HS-5 (cell line): ENCODE measurements at regions not wholly inside any gene's neighbourhood (a gene's known extent, or its start where the extent isn't known, plus 50 kb on each side); places are given as distances from the start of the nearest gene placed in this dataset.
"Not testable (repeated sequence)": the region's sequence is repeated elsewhere in the genome, so short reads cannot be mapped to it uniquely, and the experiment has no call there.

Source experiments
- DNase-seq: peaks from one replicate; pipeline ENCODE4 v3.0.0-alpha.2; 2012; ENCODE audit warnings: low read depth

DNA sequence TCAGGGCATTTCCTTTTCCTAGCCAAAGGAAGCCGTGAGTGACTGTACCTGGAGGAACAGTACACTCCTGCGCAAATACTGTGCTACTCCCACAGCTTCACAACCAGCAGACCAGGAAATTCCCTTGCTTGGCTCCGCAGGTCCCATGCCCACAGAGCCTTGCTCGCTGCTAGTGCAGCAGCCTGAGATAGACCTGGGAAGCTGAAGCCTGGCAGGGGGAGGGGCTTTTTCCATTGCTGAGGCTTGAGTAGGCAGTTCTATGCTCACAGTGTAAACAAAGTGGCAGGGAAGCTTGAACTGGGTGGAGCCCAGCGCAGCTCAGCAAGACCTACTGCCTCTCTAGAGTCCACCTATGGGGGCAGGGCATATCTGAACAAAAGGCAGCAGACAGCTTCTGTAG lies 291.2 kb downstream of the HGF start:
- no peak for DNase-seq

DNA sequence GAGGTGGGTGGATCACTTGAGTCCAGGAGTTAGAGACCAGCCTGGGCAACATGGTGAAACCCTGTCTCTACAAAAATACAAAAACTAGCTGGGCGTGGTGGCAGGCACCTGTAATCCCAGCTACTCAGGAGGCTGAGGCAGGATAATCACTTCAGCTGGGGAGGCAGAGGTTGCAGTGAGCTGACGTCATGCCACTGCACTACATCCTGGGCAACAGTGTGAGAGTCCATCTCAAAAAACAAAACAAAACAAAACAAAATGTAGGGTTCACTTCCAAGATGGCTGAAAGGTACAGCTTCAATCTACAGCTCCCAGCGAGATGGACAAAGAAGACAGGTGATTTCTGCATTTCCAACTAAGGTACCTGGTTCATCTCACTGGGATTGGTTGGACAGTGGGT lies 291.6 kb downstream of the HGF start:
- DNase-seq = not testable (repeated sequence)

DNA sequence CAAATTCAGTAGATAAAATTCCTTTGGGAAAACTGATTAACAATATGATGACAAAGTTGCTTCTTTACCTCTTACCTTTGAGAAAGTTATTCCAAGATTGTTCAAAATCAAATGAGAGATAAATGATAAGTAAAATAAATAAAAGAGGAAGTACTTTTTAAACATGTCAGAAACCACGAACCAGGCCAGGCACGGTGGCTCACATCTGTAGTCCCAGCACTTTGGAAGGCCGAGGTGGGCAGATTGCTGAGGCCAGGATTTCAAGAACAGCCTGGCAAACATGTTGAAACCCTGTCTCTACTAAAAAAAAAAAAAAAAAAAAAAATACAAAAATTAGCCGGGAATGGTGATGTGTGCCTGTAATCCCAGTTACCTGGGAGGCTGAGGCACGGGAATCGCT lies 296.6 kb downstream of the HGF start:
- no peak for DNase-seq

DNA sequence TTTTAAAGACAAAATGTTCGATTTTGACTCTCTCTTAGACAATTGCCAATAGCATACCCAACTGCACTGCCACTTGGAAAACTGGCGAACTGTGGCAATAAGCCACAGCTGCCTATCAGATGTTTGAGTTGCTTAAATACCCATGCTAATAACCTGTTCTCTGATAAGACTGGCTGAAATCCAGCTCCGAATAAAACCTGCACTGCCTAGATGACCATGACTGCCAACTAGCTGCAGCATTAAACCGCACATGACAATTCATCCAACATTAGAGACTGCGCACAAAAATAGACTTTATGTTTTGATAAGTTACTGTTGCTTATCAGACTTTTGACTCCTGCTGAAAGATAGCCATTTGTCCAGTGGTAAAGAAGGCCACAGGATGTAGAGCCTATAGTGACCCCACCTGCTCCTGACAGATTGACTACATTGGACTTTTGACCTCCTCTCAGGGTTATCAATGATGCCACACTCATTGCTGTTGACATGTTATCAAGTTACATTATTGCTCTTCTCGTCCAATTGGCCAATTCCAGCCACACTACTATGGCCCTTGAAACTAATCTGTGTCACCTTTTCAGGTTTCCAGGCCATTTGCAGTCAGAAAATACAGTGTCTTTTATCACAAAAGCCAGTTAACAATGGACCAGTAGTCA lies 299.0 kb downstream of the HGF start:
- DNase-seq = no peak

DNA sequence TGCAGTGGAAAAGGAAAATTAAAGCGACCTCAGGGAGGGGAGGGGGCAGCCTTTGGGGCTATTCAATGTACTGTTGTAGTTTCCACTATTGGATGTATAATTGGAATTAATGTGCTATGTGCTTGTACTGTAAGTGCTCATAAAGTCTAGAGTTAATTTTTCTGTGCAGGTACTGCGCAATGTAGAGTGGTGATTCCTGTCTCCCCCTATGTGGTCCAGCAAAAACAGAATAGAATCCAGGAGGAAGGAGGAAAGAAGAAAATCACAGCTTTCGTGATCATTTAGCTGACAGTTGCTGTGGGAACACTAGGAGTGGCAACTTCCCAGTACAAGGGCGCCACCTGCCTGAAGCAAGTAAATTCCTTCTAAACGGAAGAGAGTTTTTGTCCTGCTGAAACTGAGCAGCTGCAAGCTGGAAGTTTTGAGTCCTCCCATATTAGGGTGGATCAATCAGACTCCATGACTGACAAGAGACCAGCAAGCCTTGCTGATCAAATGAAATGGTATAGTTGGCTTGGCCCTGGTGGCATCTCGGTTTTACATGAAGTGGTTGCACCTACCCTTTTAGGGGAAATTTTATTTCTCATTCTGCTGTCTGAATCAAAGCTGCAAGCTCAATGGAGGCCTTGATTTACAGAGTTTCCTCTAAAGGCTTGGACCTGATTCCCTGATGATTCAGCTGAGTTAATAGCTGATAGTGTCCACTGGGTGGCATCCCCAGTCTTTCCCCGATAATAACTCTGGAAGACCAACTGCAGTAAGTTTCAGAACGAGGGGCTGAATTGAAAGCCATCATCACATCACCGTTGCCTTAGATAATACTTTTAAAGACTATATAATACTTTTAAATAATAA lies 299.8 kb downstream of the HGF start:
- no peak for DNase-seq

DNA sequence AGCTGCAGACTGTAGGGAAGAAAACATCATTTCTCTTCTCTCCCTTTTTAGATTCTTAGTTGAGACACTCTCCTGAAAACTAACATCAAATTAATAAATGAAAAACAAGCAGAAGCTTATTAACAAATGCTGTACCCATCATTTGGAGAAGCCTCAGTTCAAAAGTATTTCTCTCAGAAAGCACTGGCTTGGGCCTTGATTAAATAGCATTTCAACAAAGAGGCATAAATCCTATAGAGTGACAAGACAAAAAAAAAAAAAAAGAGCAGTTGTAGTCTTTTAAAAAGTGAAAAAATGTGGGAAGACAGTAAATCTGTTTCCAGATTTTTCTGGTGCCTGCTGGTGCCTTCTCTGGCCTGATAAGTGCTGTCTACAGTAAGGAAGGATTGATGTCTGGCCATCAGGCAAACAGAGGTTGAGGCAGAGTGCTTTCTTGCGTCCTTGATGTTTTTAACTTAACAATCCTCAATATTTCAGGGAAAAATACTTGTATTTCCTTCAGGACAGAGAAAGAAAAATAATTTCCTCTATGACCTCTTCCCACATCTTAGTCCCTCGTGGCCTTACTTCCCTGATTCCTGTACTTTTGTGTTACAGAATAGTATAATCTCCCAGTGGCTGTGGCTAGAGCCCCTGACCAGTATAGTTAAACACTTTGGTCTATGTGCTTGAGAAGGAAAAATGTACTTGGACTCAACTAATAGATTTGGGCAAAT lies 300.5 kb downstream of the HGF start:
- DNase-seq = no peak

DNA sequence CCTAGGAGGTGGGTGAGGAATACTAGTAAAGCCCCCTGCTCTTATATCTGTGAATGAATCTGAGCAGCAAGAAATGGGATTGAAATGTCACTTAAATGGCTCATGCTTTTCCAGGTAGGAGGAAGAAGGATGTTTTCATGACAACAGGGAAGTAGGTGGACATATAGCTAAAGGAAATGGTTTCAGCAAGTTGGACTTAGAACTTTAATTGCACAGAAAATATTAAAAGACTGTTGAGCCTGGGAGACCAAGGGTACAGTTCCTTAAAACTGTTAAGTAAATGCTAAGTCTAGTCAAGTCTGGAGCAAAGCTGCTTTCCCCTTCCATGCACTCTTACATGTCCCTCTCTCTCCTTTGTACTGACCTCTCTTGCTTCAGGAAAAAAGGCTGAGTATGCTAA lies 301.3 kb downstream of the HGF start:
- DNase-seq = no peak

DNA sequence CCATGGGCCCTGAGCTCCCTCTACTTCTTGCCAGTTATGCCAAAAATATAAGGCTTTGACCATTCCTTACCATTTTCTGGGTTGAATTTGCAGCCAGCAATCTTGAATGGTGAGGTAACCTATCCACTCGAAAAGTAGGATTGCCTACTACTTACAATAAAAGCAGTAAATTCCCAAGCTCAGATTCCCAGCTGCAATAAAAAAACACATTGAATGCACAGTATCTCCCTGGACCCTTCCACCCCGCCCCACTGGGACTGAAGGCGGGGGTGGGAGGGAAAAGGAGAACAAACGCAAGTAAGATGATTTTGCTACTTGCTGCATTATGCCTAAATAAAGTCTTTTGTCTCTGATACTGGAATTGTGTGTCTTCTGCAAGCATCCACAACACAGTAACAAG lies 301.9 kb downstream of the HGF start:
- no peak for DNase-seq

DNA sequence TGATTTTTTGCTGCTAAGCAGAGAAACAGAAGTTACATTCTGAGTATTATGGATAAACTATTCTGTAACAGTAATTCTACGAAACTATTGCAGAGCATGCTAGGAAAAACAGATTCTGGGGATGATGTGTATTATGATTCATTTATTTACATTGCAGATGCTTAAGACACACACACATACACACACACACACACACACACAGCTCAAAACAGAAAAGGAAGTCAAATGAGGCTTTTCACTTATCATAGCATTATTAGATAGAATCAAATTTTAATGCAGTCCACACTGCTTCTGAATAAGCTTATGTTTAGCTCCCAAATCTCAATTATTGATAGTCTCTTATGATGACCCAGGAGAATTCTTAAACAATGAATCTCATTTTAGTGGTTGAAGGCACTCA lies 307.2 kb downstream of the HGF start:
- no peak for DNase-seq

DNA sequence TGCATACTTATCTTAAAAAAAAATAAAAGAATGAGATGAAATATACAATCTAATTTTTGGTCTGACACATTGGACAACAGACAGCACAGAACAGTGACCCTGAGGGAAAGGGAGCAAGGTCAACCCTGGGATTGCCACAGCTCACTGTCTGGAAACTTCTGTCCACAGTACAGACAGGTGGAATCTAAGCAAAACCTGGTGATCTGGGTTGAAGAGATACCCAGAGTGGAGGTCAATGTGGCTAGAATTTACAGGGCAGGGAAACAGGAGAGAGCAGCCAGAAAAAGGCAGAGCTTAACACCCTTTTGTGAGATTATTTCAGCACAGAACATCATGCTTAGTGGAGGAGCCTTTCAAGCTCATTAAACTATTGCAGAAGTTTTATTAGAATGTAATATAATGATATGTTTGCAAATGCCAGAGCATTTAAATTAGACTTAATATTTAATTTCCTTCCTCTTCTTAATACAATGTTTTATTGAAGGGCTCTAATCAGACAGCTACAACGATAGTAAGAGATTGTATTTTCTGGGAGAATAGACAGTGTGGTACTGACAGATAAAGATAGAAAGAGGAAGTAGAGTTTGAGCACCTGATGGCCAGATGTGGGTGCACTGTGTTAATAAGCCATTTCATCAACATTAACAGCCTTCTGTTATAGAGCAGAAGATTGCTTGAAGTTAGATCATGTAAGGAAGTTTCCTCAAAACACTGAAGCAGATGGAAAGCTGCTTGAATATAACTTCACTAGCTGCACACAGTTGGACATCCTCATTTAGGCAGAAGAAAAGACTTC lies 309.4 kb downstream of the HGF start:
- no peak for DNase-seq

DNA sequence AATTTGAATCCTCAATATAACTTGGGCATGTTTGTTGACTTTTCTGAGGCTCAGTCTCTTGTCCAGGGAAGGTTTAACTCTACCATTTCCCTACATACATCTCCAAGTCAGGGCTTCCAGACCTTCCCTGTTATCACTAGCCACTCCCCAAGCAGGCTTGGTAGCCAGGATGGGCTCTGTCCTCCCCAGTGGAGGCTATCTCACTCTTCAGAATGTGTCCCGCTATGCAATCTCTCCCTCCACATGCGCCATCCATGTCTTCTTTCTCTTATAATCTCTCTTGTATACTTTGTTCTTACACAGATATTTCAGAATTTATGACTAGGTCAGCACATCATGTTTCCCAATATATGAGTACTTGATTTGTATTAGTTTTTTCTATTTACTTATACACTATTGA lies 310.4 kb downstream of the HGF start:
- DNase-seq = no peak

DNA sequence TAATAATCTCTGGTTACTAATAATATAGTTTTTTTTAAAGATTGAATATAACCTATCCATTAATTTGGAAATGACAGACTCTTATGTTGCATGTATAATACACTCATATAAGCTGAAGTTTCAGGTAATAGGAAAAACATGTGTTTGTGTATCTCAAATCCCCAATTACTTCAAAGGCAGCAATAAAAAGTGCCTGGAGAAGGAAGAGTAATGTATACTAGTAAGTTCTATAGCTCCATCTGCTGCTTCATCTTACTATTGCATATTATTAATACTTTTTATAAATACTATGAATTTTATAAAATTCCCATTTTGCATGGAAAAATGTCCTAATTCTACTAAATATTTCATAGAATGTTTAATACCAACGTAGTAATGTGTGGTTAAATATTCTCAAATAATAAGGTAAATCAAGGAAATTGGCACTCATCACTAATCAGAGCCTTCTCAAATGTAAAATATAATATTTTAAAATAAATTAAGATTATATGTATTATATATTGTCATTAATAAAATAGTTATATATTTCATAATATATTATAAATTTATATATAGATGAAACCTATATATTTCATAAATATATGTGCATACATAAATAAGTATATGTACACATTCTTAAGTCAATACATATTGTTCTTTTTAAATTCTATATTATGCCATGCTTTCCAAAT lies 311.9 kb downstream of the HGF start:
- no peak for DNase-seq

DNA sequence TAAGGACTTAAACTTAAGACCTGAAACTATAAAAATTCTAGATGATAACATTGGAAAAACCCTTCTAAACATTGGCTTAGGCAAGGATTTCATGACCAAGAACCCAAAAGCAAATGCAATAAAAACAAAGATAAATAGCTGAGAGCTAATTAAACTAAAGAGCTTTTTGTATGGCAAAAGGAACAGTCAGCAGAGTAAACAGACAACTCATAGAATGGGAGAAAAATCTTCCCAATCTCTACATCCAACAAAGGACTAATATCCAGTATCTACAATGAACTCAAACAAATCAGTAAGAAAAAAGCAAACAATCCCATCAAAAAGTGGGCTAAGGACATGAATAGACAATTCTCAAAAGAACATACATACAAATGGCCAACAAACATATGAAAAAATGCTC lies 316.1 kb downstream of the HGF start:
- DNase-seq = not testable (repeated sequence)

DNA sequence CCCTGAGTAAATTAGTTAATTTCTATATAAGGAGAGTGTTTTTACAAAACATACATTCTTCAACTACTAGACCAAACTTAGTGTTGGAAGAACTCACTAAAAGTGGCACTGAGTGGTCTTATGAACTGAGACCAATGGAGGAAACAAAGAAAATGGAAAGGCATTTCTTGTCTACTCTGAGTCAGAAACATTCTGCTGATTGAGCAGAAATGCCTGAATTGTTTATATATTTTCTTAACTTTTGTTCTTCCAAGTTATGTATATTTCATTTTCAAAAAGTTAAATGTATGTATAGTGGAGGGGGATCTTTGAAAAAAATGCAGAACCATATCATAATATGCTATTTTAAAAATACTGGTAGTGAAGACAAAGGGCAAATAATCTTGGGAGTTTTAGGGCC lies 320.7 kb downstream of the HGF start:
- no peak for DNase-seq

DNA sequence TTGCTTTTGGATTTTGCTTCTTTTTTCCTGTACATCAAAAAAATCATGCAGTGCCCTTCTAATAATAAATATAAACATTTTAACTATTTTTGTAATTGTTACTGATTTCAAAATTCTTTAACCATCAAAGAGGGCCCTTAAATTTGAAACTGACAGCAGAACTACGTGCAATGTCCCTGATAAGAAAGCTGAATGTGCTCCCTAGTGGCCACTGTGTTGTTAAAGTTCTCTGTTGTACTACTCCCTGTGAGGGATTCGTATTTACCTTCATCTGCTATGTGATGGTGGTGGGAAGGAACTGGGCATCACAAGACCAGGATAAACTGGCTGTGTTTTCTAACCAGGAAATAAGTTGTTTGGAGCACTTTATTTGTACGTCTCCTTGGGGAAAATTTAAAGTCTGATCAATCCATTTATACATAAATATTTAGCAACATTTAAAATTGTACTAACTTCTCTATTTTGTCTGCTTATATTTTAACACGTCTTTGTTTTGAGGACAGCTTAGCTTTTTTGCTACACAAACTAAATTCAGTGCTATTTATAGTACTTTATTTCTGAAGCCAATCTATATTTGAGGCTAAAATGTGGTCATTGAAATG lies 322.4 kb downstream of the HGF start:
- no peak for DNase-seq

DNA sequence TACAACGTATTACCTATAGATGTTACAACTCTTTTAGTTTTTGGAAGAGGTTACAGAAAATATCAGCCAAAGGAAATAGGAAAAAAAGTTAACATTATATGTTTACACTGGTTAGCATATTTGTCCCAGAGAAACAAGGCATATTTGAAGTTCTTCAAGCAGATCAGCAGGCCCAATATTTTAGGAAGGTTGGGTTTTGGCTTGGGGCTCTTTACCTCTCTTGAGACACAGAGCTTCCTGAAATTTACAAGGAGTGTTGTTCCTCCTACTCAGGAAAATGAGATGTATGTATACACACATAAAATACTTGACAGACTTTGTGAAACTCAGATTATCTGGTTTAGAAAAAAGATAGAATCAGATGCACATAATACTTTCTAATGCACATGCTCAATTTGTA lies 323.6 kb downstream of the HGF start:
- no peak for DNase-seq

DNA sequence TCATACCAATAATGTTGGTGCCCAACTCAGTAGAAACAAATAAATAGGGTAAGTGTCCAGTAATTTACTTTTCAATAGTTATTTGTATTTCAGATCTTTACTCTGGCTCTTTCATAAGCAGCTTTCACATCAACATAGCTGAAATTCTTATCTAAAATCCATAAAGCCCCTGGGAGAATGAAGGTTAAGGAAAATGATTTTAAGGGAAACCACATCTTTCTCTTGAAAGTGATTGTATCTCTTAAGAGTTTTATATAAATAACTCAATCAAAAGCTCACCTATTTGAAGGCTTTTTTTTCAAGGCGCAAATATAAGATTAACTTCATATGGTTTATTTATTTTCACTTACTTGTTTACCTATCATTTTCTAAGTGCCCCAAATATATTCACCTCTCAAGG lies 324.4 kb downstream of the HGF start:
- DNase-seq = no peak

DNA sequence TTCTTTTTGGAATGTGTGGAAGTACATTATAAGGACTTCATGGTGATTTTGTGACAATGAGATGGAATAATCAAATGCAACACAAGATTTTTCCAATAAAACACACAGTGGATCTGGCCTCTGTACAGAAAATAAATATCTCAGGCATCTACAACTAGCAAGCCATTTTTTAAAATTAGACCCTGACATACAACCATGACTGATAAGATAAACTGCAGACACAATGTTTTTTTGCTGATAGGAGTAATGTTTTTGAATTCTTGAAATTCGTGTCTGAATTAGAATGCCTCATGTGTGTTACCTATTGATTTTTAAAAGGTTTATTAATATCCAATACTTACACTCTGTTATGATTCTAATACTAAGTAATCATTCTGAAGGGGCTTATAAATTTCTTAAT lies 328.1 kb downstream of the HGF start:
- DNase-seq = no peak

DNA sequence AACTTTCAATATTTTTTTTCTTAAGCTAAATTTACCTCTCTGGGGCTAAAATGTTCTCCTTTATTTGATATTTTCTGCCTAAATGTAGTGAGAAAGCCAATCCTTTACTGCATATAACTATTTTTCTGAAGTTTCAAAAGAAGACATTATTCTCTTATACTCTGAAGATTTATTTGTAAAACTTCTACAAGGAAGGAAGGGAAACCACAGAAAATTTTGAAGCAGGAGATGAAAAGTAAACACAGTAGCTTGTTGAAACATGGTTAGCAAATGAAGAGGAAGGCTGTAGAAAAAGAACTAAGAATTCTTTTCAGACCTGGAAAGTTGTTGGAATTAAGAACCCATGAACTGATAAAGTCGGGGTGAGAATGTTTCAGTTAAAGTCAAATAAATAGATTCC lies 330.3 kb downstream of the HGF start:
- no peak for DNase-seq

DNA sequence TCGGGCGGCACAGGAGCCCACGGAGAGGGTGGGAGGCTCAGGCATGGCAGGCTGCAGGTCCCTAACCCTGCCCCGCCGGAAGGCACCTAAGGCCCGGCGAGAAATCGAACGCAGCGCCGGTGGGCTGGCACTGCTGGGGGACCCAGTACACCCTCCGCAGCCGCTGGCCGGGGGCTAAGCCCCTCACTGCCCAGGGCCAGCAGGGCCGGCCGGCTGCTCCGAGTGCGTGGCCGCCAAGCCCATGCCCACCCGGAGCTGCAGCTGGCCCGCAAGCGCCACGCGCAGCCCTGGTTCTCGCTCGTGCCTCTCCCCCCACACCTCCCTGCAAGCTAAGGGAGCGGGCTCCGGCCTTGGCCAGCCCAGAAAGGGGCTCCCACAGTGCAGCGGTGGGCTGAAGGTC lies 332.7 kb downstream of the HGF start:
- DNase-seq = not testable (repeated sequence)

DNA sequence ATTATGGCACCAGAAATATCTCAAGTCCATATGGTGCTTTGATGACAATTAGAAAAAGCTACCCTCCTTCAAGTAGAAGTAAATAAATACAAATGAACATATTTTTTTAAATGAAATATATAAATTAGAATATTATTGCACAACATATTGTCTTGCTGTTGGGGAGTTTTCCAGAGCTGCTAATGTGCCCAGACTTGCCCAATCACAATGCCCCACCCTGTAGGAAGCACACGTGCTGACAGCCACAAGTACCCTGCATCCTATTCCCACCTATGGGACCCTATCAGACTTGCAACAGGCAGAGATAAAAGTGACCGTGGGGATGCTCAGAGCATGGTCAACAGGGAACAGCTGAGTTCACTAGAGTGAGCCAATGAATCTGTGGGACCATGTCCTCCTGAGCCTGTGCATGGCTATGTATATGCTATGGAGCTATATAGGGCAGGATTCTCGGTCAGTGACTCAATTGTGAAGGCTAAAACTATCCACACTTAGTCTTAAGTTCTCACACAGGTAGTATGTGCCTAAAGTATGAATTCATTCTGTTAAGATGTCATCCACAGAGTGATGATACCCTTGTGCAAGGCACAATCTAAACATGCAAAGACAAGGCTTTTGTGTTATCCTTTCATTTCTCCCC lies 336.0 kb downstream of the HGF start:
- DNase-seq = no peak
